Liver (tissue), 8 donors: ENCODE measurements at regions not wholly inside any gene's neighbourhood (a gene's known extent, or its start where the extent isn't known, plus 50 kb on each side); places are given as distances from the start of the nearest gene placed in this dataset.

ENCODE experiments used
- DNase-seq: peaks from one replicate; pipeline ENCODE4 v3.0.0-alpha.2; 2017; ENCODE audit warnings: low spot score
- H3K27ac ChIP-seq, 2 donors: one replicate each; pipeline ENCODE4 v1.7.0; 2013; ENCODE audit warnings: inconsistent platforms in 2 of 2, low read length in 2 of 2, control low read depth in 1 of 2, low read depth in 1 of 2, mild to moderate bottlenecking in 1 of 2
- H3K27me3 ChIP-seq, 4 donors: one replicate each; pipeline versions ENCODE4 v1.6.1 to v1.7.0; 2013; ENCODE audit warnings: low read length in 3 of 4, inconsistent platforms in 1 of 4, mild to moderate bottlenecking in 1 of 4, moderate library complexity in 1 of 4; ENCODE audit not compliant: control insufficient read depth in 4 of 4, insufficient read depth in 4 of 4
- H3K36me3 ChIP-seq, 4 donors: one replicate each; pipeline versions ENCODE4 v1.6.1 to v1.7.0; 2013; ENCODE audit warnings: low read length in 3 of 4, mild to moderate bottlenecking in 3 of 4, low read depth in 1 of 4, moderate library complexity in 1 of 4; ENCODE audit not compliant: control insufficient read depth in 4 of 4, insufficient read depth in 3 of 4
- H3K4me1 ChIP-seq, 4 donors: one replicate each; pipeline versions ENCODE4 v1.6.1 to v1.7.0; 2013; ENCODE audit warnings: low read length in 3 of 4, mild to moderate bottlenecking in 3 of 4, moderate library complexity in 1 of 4; ENCODE audit not compliant: control insufficient read depth in 4 of 4, insufficient read depth in 4 of 4
- H3K4me3 ChIP-seq, 3 donors: one replicate each; pipeline versions ENCODE4 v1.6.1 to v1.7.0; 2013; ENCODE audit warnings: low read length in 3 of 3, control low read depth in 1 of 3, low read depth in 1 of 3, mild to moderate bottlenecking in 1 of 3
- H3K9ac ChIP-seq, 2 donors: one replicate each; pipeline ENCODE4 v1.7.0; 2013; ENCODE audit warnings: low read length in 2 of 2, mild to moderate bottlenecking in 2 of 2, moderate library complexity in 2 of 2, control low read depth in 1 of 2, low read depth in 1 of 2
- H3K9me3 ChIP-seq, 4 donors: one replicate each; pipeline versions ENCODE4 v1.6.1 to v1.7.0; 2013; ENCODE audit warnings: low read length in 3 of 4; ENCODE audit not compliant: control insufficient read depth in 4 of 4
- CTCF ChIP-seq: fragments of 150-350 bp; IDR thresholded peaks from 2 replicates; pipeline ENCODE4 v1.5.1; 2017; ENCODE audit warnings: improper control_type of control experiment, low read depth, low read length; ENCODE audit not compliant: missing input control
- FOXA1 ChIP-seq: IDR thresholded peaks from 2 replicates; pipeline ENCODE4 v1.6.1; 2016; ENCODE audit warnings: antibody characterized with exemption
- FOXA2 ChIP-seq: IDR thresholded peaks from 2 replicates; pipeline ENCODE4 v1.6.1; 2016; ENCODE audit warnings: antibody characterized with exemption
- GABPA ChIP-seq, 2 donors: IDR thresholded peaks in 1 of 2; conservative IDR thresholded peaks in 1 of 2; 2 replicates each; pipeline ENCODE4 v1.6.1; 2016; ENCODE audit warnings: antibody characterized with exemption in 2 of 2, mild to moderate bottlenecking in 1 of 2, moderate library complexity in 1 of 2
- HNF4A ChIP-seq, 2 donors: conservative IDR thresholded peaks; 2 replicates each; pipeline ENCODE4 v1.6.1; 2016; ENCODE audit warnings: antibody characterized with exemption in 2 of 2, mild to moderate bottlenecking in 2 of 2
- HNF4G ChIP-seq: IDR thresholded peaks from 2 replicates; pipeline ENCODE4 v1.6.1; 2016; ENCODE audit warnings: antibody characterized with exemption
- JUND ChIP-seq, 2 donors: IDR thresholded peaks; 2 replicates each; pipeline ENCODE4 v1.6.1; 2016; ENCODE audit warnings: antibody characterized with exemption in 2 of 2
- MAX ChIP-seq: IDR thresholded peaks from 2 replicates; pipeline ENCODE4 v1.6.1; 2016; ENCODE audit warnings: antibody characterized with exemption
- NR2F2 ChIP-seq: IDR thresholded peaks from 2 replicates; pipeline ENCODE4 v1.6.1; 2016; ENCODE audit warnings: antibody characterized with exemption
- RAD21 ChIP-seq, 2 donors: IDR thresholded peaks; 2 replicates each; pipeline ENCODE4 v1.6.1; 2016; ENCODE audit warnings: antibody characterized with exemption in 2 of 2, mild to moderate bottlenecking in 2 of 2
- RXRA ChIP-seq, 2 donors: IDR thresholded peaks; 2 replicates each; pipeline ENCODE4 v1.6.1; 2017 to 2018; ENCODE audit warnings: antibody characterized with exemption in 2 of 2, mild to moderate bottlenecking in 1 of 2
- SP1 ChIP-seq: IDR thresholded peaks from 2 replicates; pipeline ENCODE4 v1.6.1; 2018; ENCODE audit warnings: antibody characterized with exemption, mild to moderate bottlenecking
- TAF1 ChIP-seq: conservative IDR thresholded peaks from 2 replicates; pipeline ENCODE4 v1.6.1; 2016; ENCODE audit warnings: antibody characterized with exemption, mild to moderate bottlenecking
- YY1 ChIP-seq: IDR thresholded peaks from 2 replicates; pipeline ENCODE4 v1.6.1; 2016; ENCODE audit warnings: antibody characterized with exemption, mild to moderate bottlenecking
- WGBS: extraction: QIAGEN DNeasy Blood & Tissue Kit; methylation state at CpG from one replicate; pipeline ENCODE4 v1.1.7; 2013; 5-methylcytosine and 5-hydroxymethylcytosine counted together
- TF ChIP-seq, protein P1 (sequence below): IDR thresholded peaks from 2 replicates; pipeline ENCODE4 v1.6.1; 2016; ENCODE audit warnings: antibody characterized with exemption
- donor health status: healthy.
- donor health status: healthy.
- donor health status: healthy.
- donor health status: healthy.
- donor health status: healthy.

DNA sequence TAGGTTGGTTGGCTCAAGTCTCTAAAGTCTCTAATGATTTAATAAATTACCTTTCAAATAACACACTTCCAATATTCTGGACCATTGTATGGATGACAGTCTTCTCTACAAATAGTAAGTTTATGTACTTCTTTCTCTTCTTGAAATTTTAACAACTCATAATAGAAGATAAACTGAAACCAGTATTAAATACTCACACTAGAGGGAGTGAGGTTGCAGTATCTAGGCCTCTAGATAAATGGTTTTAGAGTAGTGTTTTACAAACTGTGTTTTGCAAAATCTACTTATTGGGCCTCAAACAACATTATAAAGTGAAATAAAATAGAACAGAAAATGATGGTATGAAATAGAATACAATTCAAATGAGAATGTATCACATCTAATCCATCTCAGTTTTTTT, 479.9 kb upstream of the BRINP3 start:
- Histone ChIP-seq H3K4me1 (no peaks in the 10 kb centered on the region), H3K27ac (no peak overlapping the region), H3K9me3 (no peaks in the 10 kb centered on the region), H3K9ac (no peak overlapping the region), H3K27me3 (no peaks in the 10 kb centered on the region), H3K36me3 (no peaks in the 10 kb centered on the region), H3K4me3 (no peak overlapping the region)
- TF ChIP-seq CTCF (no peak), GABPA (IDR thresholded peaks at IDR 0.05 in 1 of 2, conservative IDR thresholded peaks at IDR 0.05 in 1 of 2) (no peak)
- DNase-seq = no peak

DNA sequence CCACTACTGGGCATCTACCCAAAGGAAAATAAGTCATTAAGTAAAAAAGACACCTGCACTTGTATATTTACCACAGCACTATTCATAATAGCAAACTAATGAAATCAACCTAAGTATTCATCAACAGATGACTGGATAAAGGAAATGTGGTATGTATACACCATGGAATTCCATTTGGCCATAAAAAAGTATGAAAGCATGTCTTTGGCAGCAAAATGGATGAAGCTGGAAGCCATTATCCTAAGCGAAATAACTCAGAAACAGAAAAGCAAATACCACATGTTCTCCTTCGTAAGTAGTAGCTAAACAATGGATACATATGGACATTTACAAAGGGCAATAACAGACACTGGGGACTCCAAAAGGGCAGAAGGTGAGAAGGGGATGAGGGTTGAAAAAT, 485.7 kb upstream of the BRINP3 start:
- H3K27me3 ChIP-seq = no peaks in the 10 kb centered on the region
- H3K9me3 ChIP-seq = no peaks in the 10 kb centered on the region
- H3K27ac ChIP-seq = no peak overlapping the region
- DNase-seq = no peak
- 68% methylated on average over 2 of the region's 2 CpGs for WGBS
- TF ChIP-seq FOXA2 (no peak), RXRA (IDR thresholded peaks at IDR 0.05) (no peak), TAF1 (no peak), HNF4G (no peak), SP1 (no peak), HNF4A (conservative IDR thresholded peaks at IDR 0.05) (no peak), FOXA1 (no peak), MAX (no peak), YY1 (no peak), RAD21 (IDR thresholded peaks at IDR 0.05) (no peak)
- TF ChIP-seq, protein P1, sequence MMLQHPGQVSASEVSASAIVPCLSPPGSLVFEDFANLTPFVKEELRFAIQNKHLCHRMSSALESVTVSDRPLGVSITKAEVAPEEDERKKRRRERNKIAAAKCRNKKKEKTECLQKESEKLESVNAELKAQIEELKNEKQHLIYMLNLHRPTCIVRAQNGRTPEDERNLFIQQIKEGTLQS = no peak
- no peaks in the 10 kb centered on the region for H3K36me3 ChIP-seq
- H3K9ac ChIP-seq = no peak overlapping the region
- no peak overlapping the region for H3K4me3 ChIP-seq
- H3K4me1 ChIP-seq = no peaks in the 10 kb centered on the region

- no peak overlapping the region for H3K9ac ChIP-seq
- H3K4me3 ChIP-seq = no peak overlapping the region
- H3K27ac ChIP-seq = no peak overlapping the region
- H3K27me3 ChIP-seq = no peaks in the 10 kb centered on the region
- H3K9me3 ChIP-seq = peaks cover 0 to 3% (median 0%) of the 10 kb centered on the region in 4 donors
- TF ChIP-seq FOXA2 = no peak
- TF ChIP-seq JUND (IDR thresholded peaks at IDR 0.05) = no peak
- TF ChIP-seq RXRA (IDR thresholded peaks at IDR 0.05) = no peak
- TF ChIP-seq NR2F2 = no peak
- TF ChIP-seq, protein P1 = no peak
- no peak for TF ChIP-seq GABPA (IDR thresholded peaks at IDR 0.05 in 1 of 2, conservative IDR thresholded peaks at IDR 0.05 in 1 of 2)
- TF ChIP-seq RAD21 (IDR thresholded peaks at IDR 0.05) = no peak
- TF ChIP-seq CTCF = no peak
- no peak for TF ChIP-seq HNF4G
- TF ChIP-seq SP1 = no peak
- TF ChIP-seq FOXA1 = no peak
- no peak for TF ChIP-seq MAX
- 76% methylated on average over 5 of the region's 5 CpGs for WGBS
- H3K4me1 ChIP-seq = no peaks in the 10 kb centered on the region
- no peaks in the 10 kb centered on the region for H3K36me3 ChIP-seq
- DNase-seq = no peak
These were observed 498.2 kb upstream of the BRINP3 start for GRCh38 chr1:190975827-190976226.
